Esophagus (tissue), 2 donors: ENCODE measurements at regions not wholly inside any gene's neighbourhood (a gene's known extent, or its start where the extent isn't known, plus 50 kb on each side); places are given as distances from the start of the nearest gene placed in this dataset.
A peak's percentile ranks its signal among the peaks of the same experiment; 100 is the strongest.

Experiments used
- H3K27ac ChIP-seq, 2 donors: one replicate each; pipeline ENCODE4 v1.5.1; 2013; ENCODE audit warnings: low read depth in 2 of 2, mild to moderate bottlenecking in 2 of 2, inconsistent platforms in 1 of 2, low read length in 1 of 2, moderate library complexity in 1 of 2
- H3K27me3 ChIP-seq, 2 donors: one replicate each; pipeline ENCODE4 v1.6.1; 2013; ENCODE audit warnings: low read length in 2 of 2, control low read depth in 1 of 2, mild to moderate bottlenecking in 1 of 2; ENCODE audit not compliant: insufficient read depth in 2 of 2, control insufficient read depth in 1 of 2
- H3K36me3 ChIP-seq, 2 donors: one replicate each; pipeline ENCODE4 v1.6.1; 2013; ENCODE audit warnings: low read length in 1 of 2; ENCODE audit not compliant: control insufficient read depth in 2 of 2, insufficient read depth in 2 of 2
- H3K4me1 ChIP-seq, 2 donors: one replicate each; pipeline ENCODE4 v1.6.1; 2013; ENCODE audit warnings: low read length in 1 of 2; ENCODE audit not compliant: control insufficient read depth in 2 of 2, insufficient read depth in 2 of 2
- H3K4me3 ChIP-seq, 2 donors: one replicate each; pipeline ENCODE4 v1.5.1; 2013; ENCODE audit warnings: low read length in 2 of 2, mild to moderate bottlenecking in 2 of 2, low read depth in 1 of 2, moderate library complexity in 1 of 2
- H3K9me3 ChIP-seq, 2 donors: one replicate each; pipeline ENCODE4 v1.6.1; 2013; ENCODE audit warnings: mild to moderate bottlenecking in 2 of 2, low read depth in 1 of 2, low read length in 1 of 2, moderate library complexity in 1 of 2; ENCODE audit not compliant: control insufficient read depth in 2 of 2, insufficient read depth in 1 of 2
- WGBS, 2 donors: extraction: QIAGEN DNeasy Blood & Tissue Kit; methylation state at CpG; one replicate each; pipeline ENCODE4 v1.1.7; 2013; 5-methylcytosine and 5-hydroxymethylcytosine counted together
- donor health status: healthy with polysubstance abuse.
- donor health status: Bipolar disorder and iron deficiency.

DNA sequence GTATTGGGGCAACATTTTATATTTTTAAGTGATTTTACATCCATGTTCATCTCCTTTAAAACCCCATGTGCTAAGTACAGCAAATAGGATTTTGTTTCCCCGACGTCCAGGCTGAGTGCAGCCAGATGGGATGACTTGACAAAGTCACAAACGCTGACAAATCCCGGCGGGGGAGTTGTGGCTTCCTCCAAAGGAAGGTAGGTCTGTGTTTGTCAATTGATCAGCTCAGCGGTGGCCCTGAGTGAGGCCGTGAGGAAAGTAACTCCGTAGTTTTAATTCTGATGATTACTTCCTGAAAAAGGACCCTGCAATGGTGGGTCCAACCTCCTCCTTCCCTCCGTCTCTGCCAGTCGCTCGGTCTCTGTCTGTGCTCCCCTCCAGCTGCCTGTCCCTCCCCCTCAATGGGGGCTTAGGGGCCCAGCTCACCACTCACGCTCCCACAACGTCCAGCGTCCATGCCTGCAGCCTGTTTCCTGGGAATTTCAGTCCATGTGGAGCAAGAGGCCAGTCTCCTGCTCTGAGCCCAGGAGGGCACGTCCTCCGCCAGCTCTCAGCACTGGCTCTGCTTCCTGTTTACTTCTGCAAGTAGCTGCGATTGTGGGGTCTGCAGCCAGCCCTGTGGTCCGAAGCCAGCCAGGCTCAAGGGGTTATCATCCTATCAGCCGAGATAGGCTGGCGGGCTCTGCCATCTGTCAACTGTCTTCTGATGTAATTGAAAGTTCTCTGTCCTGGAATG is 209.4 kb upstream of the FOXF1 start:
- H3K4me3 ChIP-seq = no peak overlapping the region
- H3K4me1 ChIP-seq = no peaks in the 10 kb centered on the region
- H3K9me3 ChIP-seq = no peaks in the 10 kb centered on the region
- H3K36me3 ChIP-seq = no peaks in the 10 kb centered on the region
- 17 to 23% methylated on average over 20 of the region's 20 CpGs for WGBS, 2 donors
- peak overlapping the region in 1 of 2 donors; percentile 41 for H3K27ac ChIP-seq
- no peaks in the 10 kb centered on the region for H3K27me3 ChIP-seq

DNA sequence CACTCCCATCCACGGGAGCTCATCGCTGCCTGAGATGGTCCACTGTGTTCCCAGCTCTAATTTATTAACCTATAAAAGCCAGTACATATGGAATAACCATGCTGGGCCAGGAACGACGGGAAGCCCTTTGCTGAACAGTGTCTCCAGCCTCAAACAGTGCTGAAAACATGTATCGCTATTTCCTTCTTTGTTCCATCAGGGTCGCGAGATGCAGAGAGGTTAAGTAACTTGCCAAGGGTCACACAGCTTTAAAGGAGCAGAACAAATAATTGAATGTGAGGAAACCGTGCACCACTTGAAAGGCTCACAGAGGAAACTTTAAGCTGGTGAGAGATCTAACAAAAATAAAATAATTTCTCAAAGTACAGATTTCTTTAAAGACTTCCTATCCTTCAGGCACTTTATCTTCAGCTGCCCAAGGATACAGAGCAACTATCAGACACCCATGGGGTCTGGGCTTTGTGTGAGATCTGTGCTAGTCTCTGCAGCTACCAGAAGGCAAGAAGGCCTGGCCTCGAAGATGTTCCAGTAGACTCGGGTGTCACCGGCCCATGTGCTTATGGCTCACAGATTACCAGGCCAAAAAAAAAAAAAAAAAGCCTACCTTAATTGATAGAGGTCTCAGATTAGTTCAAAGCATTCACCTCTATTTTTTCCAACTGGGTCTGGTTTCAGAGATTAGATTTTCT is 207.8 kb upstream of the FOXF1 start:
- H3K4me3 ChIP-seq = no peak overlapping the region
- no peaks in the 10 kb centered on the region for H3K36me3 ChIP-seq
- H3K27ac ChIP-seq = peak overlapping the region in 1 of 2 donors; percentile 48
- no peaks in the 10 kb centered on the region for H3K27me3 ChIP-seq
- H3K9me3 ChIP-seq = no peaks in the 10 kb centered on the region
- H3K4me1 ChIP-seq = no peaks in the 10 kb centered on the region
- 78 to 85% methylated on average over 11 of the region's 11 CpGs for WGBS, 2 donors

DNA sequence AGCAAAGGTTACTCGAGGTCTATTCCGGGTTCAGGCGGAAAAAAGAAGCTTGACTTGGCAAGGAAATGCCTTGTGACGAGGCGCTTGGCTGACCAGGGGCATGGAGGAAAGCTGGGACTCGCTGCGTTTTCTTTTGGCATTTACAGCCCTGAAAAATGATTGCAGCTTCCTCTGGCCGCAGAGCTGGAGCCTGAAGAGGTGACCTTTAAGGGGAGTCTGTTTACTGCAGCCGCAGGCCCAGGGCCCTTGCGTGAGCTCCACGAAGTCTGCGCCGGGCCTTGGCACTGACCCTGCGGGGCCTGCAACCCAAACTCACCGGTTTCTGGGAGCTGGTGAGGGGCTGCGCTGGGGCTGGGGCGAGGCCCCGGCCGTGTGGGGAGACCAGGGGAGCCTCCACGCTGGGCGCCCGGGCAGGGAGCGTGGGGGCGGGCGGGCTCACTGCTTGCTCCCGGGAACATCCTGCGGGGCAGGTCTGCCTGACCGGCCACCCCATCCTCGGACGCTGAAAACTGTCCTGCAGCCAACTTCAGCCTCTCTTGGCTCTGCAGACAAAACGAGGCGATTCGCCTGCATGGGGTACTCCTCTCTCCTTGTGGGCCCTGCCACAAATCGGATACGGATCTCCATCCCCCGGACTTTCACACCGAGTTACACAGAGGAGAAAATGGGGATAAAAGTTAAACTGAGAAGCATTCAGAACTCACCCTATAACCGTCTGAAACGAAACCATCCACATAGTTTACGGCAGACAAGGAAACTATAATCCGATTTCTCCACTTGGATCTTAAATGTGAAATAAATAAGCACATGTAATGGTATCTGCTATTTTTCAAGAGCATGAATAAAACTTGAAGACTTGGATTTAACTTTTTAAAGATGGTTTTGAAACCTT is 206.3 kb upstream of the FOXF1 start:
- Histone ChIP-seq H3K36me3 (no peaks in the 10 kb centered on the region), H3K27ac (peak overlapping the region; percentile 72 to 75), H3K4me3 (no peak overlapping the region), H3K9me3 (no peaks in the 10 kb centered on the region), H3K4me1 (no peaks in the 10 kb centered on the region), H3K27me3 (no peaks in the 10 kb centered on the region)
- 55 to 60% methylated on average over 41 of the region's 41 CpGs for WGBS, 2 donors

DNA sequence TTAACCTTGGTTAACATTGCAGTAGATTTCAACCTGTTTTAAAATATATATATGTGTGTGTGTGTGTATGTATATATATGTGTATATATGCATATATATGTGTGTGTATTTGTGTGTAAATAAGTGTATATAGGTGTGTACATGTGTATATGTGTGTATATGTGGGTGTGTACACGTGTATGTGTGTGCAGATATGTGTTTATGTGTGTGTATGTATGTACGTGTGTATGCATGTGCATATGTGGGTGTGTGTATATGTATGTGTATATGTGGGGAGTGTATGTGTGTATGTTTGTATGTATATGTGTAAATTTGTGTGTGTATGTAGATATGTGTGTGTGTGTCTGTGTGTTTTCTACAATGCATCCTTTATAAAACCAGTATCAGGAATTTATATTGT is 205.5 kb upstream of the FOXF1 start:
- no peaks in the 10 kb centered on the region for H3K27me3 ChIP-seq
- 73 to 74% methylated on average over 2 of the region's 2 CpGs for WGBS, 2 donors
- no peaks in the 10 kb centered on the region for H3K4me1 ChIP-seq
- no peak overlapping the region for H3K27ac ChIP-seq
- no peaks in the 10 kb centered on the region for H3K9me3 ChIP-seq
- no peaks in the 10 kb centered on the region for H3K36me3 ChIP-seq
- H3K4me3 ChIP-seq = no peak overlapping the region

DNA sequence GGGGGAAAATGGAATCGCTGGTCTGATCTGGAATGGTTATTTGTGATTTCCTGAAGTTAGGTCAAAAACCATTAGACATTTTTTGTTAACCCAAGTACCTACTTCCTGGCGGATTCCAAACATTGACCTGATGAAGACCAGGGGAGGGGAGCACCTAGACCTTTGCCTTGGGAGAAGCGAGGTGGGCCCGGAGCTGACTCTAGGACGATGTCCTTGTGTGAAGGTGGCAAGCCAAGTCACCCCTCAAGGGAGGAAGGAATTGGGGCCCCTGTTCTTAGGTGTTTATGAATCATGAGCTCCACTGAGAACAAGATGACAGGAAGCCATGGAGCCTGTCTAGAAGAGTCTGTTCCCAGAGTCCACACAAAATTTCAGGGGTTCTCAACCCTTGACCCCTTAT is 204.9 kb upstream of the FOXF1 start:
- H3K36me3 ChIP-seq = no peaks in the 10 kb centered on the region
- no peaks in the 10 kb centered on the region for H3K9me3 ChIP-seq
- 85% methylated on average over 5 of the region's 5 CpGs for WGBS, 2 donors
- no peaks in the 10 kb centered on the region for H3K4me1 ChIP-seq
- H3K27me3 ChIP-seq = no peaks in the 10 kb centered on the region
- no peak overlapping the region for H3K4me3 ChIP-seq
- H3K27ac ChIP-seq = peak overlapping the region in 1 of 2 donors; percentile 33

DNA sequence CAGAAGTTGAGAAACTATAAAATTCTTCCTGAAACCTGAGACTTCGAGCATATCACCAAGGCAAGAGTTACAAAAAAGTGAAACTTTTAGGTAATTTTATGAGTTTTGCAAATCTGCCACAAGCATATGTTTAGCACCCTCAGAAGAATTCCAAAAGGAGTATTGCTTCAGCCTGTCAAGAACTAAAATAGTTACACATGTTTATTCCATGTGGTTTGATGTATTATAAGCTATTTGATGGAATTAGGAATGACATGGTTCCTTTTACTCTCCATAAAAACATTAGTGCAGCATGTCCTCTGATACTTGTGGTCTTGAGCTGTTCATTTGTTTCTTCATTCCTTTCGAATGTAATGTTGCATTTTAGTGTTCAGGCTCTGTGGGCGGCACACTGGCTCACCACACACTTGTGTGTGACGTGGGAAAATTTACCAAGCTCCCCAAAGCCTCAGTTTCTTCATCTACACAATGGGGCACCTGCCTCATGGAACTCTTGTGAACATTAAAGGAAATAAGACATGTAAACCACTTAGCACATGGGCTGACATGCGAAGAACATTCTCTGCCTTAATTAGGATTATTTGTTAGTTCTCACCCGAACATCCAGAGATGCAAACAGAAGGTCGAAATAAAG is 204.2 kb upstream of the FOXF1 start:
- Histone ChIP-seq H3K27ac (no peak overlapping the region), H3K27me3 (no peaks in the 10 kb centered on the region), H3K4me3 (no peak overlapping the region), H3K36me3 (no peaks in the 10 kb centered on the region), H3K4me1 (no peaks in the 10 kb centered on the region), H3K9me3 (no peaks in the 10 kb centered on the region)
- 73% methylated on average over 7 of the region's 7 CpGs for WGBS, 2 donors

DNA sequence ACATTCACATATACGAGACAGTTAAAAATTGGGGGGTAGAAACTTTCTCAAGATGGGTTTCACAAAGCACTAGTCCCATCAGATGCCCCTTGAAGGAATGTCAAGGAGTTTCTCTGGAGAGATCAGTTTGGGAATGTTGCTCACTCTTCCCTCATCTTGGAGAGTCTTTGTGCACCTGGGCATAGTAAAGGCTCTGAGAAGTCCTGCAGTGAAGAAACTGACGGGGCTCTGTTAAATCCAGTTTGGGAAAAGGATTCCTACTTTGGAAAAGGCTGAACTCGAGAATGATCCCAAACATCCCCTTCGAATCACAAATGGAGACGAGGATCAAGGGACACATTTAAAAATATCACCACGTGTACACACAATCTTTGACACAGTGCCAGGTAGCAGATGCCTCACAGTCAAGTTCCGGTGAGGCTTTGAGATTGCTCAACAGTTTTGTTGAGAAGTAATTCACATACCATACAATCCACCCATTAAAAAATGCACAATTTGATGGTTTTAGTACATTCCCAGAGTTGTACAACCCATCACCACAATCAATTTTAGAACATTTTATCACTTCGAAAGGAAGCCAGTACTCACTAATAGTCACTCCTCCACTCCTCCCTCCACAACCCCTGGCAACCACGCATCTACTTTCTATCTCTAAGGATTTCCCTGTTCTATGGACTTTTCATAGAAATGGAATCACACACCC is 203.4 kb upstream of the FOXF1 start:
- H3K4me3 ChIP-seq = no peak overlapping the region
- no peak overlapping the region for H3K27ac ChIP-seq

DNA sequence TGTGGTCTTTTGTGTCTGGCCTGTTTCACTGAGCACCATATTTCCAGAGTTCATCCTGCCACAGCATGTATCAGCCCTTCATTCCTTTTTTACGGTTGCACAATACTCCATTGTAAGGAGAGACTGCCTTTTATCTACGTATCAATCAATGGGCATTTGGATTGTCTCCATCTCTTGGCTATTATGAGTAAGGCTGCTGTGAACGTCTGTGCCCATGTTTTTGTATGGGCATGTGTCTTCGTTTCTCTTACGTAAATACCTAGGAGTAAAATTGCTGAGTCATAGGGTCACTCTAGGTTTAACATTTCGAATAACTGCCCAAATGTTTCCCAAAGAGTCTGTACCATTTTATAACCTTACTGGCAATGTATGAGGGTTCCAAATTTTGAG is 202.8 kb upstream of the FOXF1 start:
- no peaks in the 10 kb centered on the region for H3K36me3 ChIP-seq
- no peaks in the 10 kb centered on the region for H3K9me3 ChIP-seq
- H3K4me3 ChIP-seq = no peak overlapping the region
- H3K27me3 ChIP-seq = no peaks in the 10 kb centered on the region
- no peak overlapping the region for H3K27ac ChIP-seq
- 33 to 48% methylated on average over 6 of the region's 6 CpGs for WGBS, 2 donors
- no peaks in the 10 kb centered on the region for H3K4me1 ChIP-seq

More for the DNA sequence above, 203.4 kb upstream of the FOXF1 start:
- WGBS, 2 donors = 56 to 59% methylated on average over 9 of the region's 9 CpGs
- Histone ChIP-seq H3K27me3 (no peaks in the 10 kb centered on the region), H3K4me1 (no peaks in the 10 kb centered on the region), H3K9me3 (no peaks in the 10 kb centered on the region), H3K36me3 (no peaks in the 10 kb centered on the region)

DNA sequence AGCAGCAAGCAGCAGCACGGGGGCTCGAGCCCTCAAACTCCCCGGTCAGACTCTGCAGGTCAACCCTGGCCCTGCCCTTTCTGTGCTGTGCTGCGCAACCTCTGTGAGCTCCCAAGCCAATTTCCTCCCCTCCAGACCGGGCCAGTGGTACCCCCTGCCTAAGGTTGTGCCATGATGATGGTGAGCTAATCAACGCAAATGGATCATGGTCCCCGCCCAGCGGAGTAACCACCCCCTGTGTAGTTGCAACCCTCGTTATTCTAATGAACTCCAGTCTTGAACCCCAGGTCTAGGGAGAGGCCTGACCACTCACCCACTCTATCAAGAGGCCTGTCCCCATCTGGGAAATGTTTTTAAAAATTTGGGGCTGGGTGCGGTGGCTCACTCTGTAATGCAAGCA is 201.8 kb upstream of the FOXF1 start:
- H3K4me3 ChIP-seq = no peak overlapping the region
- H3K4me1 ChIP-seq = no peaks in the 10 kb centered on the region
- H3K9me3 ChIP-seq = no peaks in the 10 kb centered on the region
- no peaks in the 10 kb centered on the region for H3K36me3 ChIP-seq
- H3K27me3 ChIP-seq = no peaks in the 10 kb centered on the region
- 83 to 89% methylated on average over 10 of the region's 10 CpGs for WGBS, 2 donors
- no peak overlapping the region for H3K27ac ChIP-seq
